Neural progenitor cell (in vitro differentiated cells): ENCODE measurements at regions not wholly inside any gene's neighbourhood (a gene's known extent, or its start where the extent isn't known, plus 50 kb on each side); places are given as distances from the start of the nearest gene placed in this dataset.
"Not testable (repeated sequence)": the region's sequence is repeated elsewhere in the genome, so short reads cannot be mapped to it uniquely, and the experiment has no call there.

Experiments used
- EZH2 ChIP-seq: fragments of 200-600 bp; sonication (generic); IDR thresholded peaks from 2 replicates; pipeline ENCODE4 v1.6.1; 2017; ENCODE audit warnings: antibody characterized with exemption, mild to moderate bottlenecking, moderate library complexity
- EZH2phosphoT487 ChIP-seq: fragments of 200-600 bp; sonication (generic); IDR thresholded peaks from 2 replicates; pipeline ENCODE4 v1.6.1; 2017; ENCODE audit warnings: antibody characterized with exemption
- TF ChIP-seq, protein P1 (sequence below): fragments of 200-600 bp; sonication (generic); IDR thresholded peaks from 2 replicates; pipeline ENCODE4 v1.5.1; 2017; ENCODE audit warnings: antibody characterized with exemption, mild to moderate bottlenecking

DNA sequence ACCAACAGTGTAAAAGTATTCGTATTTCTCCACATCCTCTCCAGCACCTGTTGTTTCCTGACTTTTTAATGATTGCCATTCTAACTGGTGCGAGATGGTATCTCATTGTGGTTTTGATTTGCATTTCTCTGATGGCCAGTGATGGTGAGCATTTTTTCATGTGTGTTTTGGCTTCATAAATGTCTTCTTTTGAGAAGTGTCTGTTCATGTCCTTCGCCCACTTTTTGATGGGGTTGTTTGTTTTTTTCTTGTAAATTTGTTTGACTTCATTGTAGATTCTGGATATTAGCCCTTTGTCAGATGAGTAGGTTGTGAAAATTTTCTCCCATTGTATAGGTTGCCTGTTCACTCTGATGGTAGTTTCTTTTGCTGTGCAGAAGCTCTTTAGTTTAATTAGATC is 86.9 kb downstream of the CCDC74A start:
- TF ChIP-seq, protein P1, sequence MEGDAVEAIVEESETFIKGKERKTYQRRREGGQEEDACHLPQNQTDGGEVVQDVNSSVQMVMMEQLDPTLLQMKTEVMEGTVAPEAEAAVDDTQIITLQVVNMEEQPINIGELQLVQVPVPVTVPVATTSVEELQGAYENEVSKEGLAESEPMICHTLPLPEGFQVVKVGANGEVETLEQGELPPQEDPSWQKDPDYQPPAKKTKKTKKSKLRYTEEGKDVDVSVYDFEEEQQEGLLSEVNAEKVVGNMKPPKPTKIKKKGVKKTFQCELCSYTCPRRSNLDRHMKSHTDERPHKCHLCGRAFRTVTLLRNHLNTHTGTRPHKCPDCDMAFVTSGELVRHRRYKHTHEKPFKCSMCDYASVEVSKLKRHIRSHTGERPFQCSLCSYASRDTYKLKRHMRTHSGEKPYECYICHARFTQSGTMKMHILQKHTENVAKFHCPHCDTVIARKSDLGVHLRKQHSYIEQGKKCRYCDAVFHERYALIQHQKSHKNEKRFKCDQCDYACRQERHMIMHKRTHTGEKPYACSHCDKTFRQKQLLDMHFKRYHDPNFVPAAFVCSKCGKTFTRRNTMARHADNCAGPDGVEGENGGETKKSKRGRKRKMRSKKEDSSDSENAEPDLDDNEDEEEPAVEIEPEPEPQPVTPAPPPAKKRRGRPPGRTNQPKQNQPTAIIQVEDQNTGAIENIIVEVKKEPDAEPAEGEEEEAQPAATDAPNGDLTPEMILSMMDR, result not testable (repeated sequence)
- not testable (repeated sequence) for TF ChIP-seq EZH2, EZH2phosphoT487
